Thyroid gland (tissue), 4 donors: ENCODE measurements at regions not wholly inside any gene's neighbourhood (a gene's known extent, or its start where the extent isn't known, plus 50 kb on each side); places are given as distances from the start of the nearest gene placed in this dataset.
"Not testable (repeated sequence)": the region's sequence is repeated elsewhere in the genome, so short reads cannot be mapped to it uniquely, and the experiment has no call there.

Experiments
- POLR2A ChIP-seq, 2 donors: fragments of 450-650 bp; IDR thresholded peaks; one replicate each; pipeline ENCODE4 v1.6.1; 2017; ENCODE audit warnings: antibody characterized with exemption in 2 of 2, mild to moderate bottlenecking in 2 of 2, moderate library complexity in 1 of 2
- TF ChIP-seq, protein P1 (sequence below), 6 experiments: fragments of 200-600 bp in 3 of 6; fragments of 450-650 bp in 3 of 6; sonication (generic) in 3 of 6; IDR thresholded peaks; one replicate each; pipeline ENCODE4 v1.5.1; 2016 to 2019; ENCODE audit warnings: antibody characterized with exemption in 6 of 6, mild to moderate bottlenecking in 2 of 6, inconsistent platforms in 1 of 6, moderate library complexity in 1 of 6

GRCh38 chr2:87538268-87538667 is 209.6 kb upstream of the PLGLB2 start:
- TF ChIP-seq, protein P1, sequence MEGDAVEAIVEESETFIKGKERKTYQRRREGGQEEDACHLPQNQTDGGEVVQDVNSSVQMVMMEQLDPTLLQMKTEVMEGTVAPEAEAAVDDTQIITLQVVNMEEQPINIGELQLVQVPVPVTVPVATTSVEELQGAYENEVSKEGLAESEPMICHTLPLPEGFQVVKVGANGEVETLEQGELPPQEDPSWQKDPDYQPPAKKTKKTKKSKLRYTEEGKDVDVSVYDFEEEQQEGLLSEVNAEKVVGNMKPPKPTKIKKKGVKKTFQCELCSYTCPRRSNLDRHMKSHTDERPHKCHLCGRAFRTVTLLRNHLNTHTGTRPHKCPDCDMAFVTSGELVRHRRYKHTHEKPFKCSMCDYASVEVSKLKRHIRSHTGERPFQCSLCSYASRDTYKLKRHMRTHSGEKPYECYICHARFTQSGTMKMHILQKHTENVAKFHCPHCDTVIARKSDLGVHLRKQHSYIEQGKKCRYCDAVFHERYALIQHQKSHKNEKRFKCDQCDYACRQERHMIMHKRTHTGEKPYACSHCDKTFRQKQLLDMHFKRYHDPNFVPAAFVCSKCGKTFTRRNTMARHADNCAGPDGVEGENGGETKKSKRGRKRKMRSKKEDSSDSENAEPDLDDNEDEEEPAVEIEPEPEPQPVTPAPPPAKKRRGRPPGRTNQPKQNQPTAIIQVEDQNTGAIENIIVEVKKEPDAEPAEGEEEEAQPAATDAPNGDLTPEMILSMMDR (IDR thresholded peaks at IDR 0.05), result not testable (repeated sequence)
- not testable (repeated sequence) for TF ChIP-seq POLR2A (IDR thresholded peaks at IDR 0.05)
